Esophagus muscularis mucosa (tissue), 4 donors: ENCODE measurements at regions not wholly inside any gene's neighbourhood (a gene's known extent, or its start where the extent isn't known, plus 50 kb on each side); places are given as distances from the start of the nearest gene placed in this dataset.

Experiments
- DNase-seq: peaks from one replicate; pipeline ENCODE4 v3.0.0-alpha.2; 2017; ENCODE audit errors: extremely low spot score
- H3K27ac ChIP-seq, 4 donors: fragments of 200-600 bp; sonication (generic); replicated peaks in 1 of 4; 1 replicate in 3 of 4; 2 replicates in 1 of 4; pipeline ENCODE4 v1.5.1; 2016 to 2019; ENCODE audit warnings: mild to moderate bottlenecking in 1 of 4
- H3K27me3 ChIP-seq, 4 donors: fragments of 200-600 bp; sonication (generic); one replicate each; pipeline versions ENCODE4 v1.5.1 to v1.6.0; 2016 to 2019
- H3K36me3 ChIP-seq, 4 donors: fragments of 200-600 bp; sonication (generic); one replicate each; pipeline ENCODE4 v1.5.1; 2016 to 2019
- H3K4me1 ChIP-seq, 4 donors: fragments of 200-600 bp; sonication (generic); one replicate each; pipeline ENCODE4 v1.5.1; 2016 to 2019
- H3K4me3 ChIP-seq, 4 donors: fragments of 200-600 bp; sonication (generic); 1 replicate in 2 of 4; 2 replicates in 2 of 4; pipeline ENCODE4 v1.5.1; 2016 to 2019; ENCODE audit warnings: mild to moderate bottlenecking in 4 of 4, moderate library complexity in 1 of 4
- H3K9me3 ChIP-seq, 4 donors: fragments of 200-600 bp; sonication (generic); 1 replicate in 3 of 4; 2 replicates in 1 of 4; pipeline ENCODE4 v1.5.1; 2016 to 2019
- EP300 ChIP-seq: sonication (generic); formaldehyde crosslinking; IDR thresholded peaks from one replicate; pipeline ENCODE4 v1.6.1; 2017; ENCODE audit warnings: antibody characterized with exemption
- POLR2A ChIP-seq: fragments of 450-650 bp; IDR thresholded peaks from one replicate; pipeline ENCODE4 v1.6.1; 2017; ENCODE audit warnings: antibody characterized with exemption, moderate library complexity, mild to moderate bottlenecking, low read depth
- POLR2AphosphoS5 ChIP-seq, 2 donors: sonication (generic); formaldehyde crosslinking; IDR thresholded peaks; one replicate each; pipeline ENCODE4 v1.6.1; 2017; ENCODE audit warnings: antibody characterized with exemption in 2 of 2
- WGBS: methylation state at CpG from one replicate; pipeline ENCODE4 v1.1.5; 2018; 5-methylcytosine and 5-hydroxymethylcytosine counted together
- intact Hi-C: fragments of 100-400 bp; cut with DNase I; formaldehyde crosslinking; loops from one replicate; pipeline ENCODE4 v1.15.1; 2023
- TF ChIP-seq, protein P1 (sequence below), 3 experiments: fragments of 200-600 bp in 2 of 3; fragments of 450-650 bp in 1 of 3; sonication (generic) in 2 of 3; IDR thresholded peaks; one replicate each; pipeline ENCODE4 v1.5.1; 2017 to 2019; ENCODE audit warnings: antibody characterized with exemption in 3 of 3, mild to moderate bottlenecking in 2 of 3, moderate library complexity in 1 of 3

DNA sequence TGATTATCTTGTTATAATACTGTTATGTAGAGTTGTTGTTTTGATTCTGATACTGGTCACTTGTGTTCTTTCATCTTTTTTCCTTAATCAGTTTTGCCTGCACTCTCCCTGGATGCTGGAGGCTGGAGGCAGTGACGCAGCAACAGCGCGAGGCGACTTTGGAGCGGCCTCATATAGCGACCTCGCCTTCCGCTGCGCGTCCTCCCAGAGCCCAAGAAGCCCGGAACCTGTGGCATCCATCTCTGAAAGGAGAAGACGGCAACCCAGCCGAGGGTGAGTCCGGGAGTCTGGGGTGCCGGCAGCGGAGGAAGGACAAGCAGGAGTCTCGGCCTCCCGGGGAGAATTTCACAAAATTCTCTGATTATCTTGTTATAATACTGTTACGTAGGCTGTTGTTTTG, 161.2 kb downstream of the ZNF33B start:
- intact Hi-C loops = no loop called here
- TF ChIP-seq POLR2A (no peak), POLR2AphosphoS5 (IDR thresholded peaks at IDR 0.05) (no peak), EP300 (no peak)
- TF ChIP-seq, protein P1, sequence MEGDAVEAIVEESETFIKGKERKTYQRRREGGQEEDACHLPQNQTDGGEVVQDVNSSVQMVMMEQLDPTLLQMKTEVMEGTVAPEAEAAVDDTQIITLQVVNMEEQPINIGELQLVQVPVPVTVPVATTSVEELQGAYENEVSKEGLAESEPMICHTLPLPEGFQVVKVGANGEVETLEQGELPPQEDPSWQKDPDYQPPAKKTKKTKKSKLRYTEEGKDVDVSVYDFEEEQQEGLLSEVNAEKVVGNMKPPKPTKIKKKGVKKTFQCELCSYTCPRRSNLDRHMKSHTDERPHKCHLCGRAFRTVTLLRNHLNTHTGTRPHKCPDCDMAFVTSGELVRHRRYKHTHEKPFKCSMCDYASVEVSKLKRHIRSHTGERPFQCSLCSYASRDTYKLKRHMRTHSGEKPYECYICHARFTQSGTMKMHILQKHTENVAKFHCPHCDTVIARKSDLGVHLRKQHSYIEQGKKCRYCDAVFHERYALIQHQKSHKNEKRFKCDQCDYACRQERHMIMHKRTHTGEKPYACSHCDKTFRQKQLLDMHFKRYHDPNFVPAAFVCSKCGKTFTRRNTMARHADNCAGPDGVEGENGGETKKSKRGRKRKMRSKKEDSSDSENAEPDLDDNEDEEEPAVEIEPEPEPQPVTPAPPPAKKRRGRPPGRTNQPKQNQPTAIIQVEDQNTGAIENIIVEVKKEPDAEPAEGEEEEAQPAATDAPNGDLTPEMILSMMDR (IDR thresholded peaks at IDR 0.05) = no peak
- Histone ChIP-seq H3K4me1 (peaks cover 0 to 12% (median 8%) of the 10 kb centered on the region in 4 donors), H3K9me3 (no peaks in the 10 kb centered on the region), H3K27ac (no peak overlapping the region), H3K27me3 (peaks cover 0 to 24% (median 0%) of the 10 kb centered on the region in 4 donors), H3K36me3 (no peaks in the 10 kb centered on the region), H3K4me3 (no peak overlapping the region)
- DNase-seq = no peak
- WGBS = 82% methylated on average over 19 of the region's 19 CpGs

DNA sequence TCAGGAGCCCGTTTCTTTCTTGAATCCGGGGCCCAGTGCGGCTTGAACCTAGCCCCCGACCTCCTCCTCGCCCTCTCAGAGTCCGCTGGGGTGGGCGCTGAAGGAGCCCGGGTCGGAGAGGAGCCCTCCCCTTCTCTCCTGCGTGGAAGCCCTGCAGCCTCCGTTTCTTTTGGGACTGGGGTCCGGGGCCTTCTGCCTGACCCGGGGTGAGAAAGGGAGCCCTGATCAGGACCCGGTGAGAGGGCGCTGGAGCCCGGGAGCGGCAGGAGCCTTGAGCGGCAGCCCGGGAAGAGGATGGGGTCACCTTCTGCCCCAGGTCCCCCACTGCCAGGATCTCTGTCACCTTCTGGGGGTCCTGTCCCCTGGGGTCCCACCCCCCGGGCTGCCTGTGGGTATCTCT, 162.3 kb downstream of the ZNF33B start:
- DNase-seq = no peak
- Histone ChIP-seq H3K4me3 (peak overlapping the region; percentile 33 to 49 (median 40)), H3K36me3 (no peaks in the 10 kb centered on the region), H3K4me1 (peaks cover 0 to 12% (median 8%) of the 10 kb centered on the region in 4 donors), H3K27ac (peak overlapping the region in 1 of 4 donors; percentile 10), H3K27me3 (peaks cover 0 to 24% (median 0%) of the 10 kb centered on the region in 4 donors), H3K9me3 (no peaks in the 10 kb centered on the region)
- WGBS = 10% methylated on average over 13 of the region's 20 CpGs
- intact Hi-C loops = no loop called here
- TF ChIP-seq EP300 (no peak), POLR2AphosphoS5 (IDR thresholded peaks at IDR 0.05) (no peak), POLR2A (no peak)
- TF ChIP-seq, protein P1 (IDR thresholded peaks at IDR 0.05) = no peak

DNA sequence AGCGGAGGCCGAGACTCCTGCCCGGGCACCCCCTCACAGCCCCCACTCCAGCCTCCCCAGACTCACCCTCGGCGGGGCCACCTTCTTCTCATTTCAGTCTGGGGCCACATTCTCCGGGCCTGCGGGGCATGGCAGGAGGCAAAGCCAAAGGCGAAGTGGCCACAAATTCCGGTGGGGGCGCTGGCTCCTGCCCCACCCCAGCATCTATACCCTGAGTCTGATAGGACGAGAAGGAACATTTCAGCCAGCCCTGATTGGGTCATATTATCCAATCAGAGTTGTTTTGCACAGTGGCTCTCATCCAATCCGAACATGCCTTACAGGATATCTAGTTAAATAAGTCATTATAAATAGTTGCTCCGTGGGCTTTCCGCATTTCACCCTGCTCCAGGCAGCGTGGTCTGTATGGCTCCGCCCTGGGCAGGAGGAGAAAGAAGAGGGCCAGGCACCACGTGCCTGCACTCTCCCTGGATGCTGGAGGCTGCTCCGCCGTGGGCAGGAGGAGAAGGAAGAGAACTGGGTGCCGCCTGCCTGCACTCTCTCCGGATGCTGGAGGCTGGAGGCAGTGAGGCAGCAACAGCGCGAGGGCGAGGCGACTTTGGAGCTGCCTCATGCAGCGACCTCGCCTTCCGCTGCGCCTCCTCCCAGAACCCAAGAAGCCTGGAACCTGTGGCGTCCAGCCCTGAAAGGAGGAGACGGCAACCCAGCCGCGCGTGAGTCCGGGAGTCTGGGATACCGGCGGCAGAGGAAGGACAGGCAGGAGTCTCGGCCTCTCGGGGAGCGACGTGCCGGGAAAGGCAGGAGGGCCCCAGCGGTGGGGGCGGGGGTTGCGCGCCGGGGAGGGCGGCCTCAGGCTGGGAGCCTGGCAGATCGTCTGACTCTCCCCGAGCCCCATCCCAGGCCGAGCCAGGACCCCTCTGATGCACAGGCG, 162.9 kb downstream of the ZNF33B start:
- DNase-seq = no peak

DNA sequence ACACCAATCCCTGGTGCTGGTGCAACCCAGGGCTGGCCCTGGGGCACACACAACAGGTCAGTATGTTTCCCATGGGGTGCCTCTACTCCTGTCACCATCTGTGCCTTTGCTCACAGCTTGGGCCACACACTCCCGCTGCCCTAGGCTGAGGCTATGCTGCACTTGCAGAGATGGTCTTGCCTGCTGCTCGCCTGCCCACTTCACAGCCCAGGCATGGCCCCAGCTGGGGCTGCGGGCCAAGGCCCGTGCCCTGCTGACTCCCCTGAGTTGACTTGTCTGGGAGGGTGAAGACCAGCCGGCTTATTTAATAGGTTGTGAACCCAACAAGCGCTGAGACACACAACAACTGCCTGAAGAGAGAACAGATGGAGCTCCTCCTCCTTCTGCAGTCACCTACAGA, 184.1 kb downstream of the ZNF33B start:
- no peak overlapping the region for H3K27ac ChIP-seq
- TF ChIP-seq, protein P1 (IDR thresholded peaks at IDR 0.05) = no peak
- TF ChIP-seq POLR2A (no peak), POLR2AphosphoS5 (IDR thresholded peaks at IDR 0.05) (no peak), EP300 (no peak)
- DNase-seq = no peak
- WGBS = 81% methylated on average over 4 of the region's 6 CpGs
- H3K4me3 ChIP-seq = no peak overlapping the region
- H3K36me3 ChIP-seq = no peaks in the 10 kb centered on the region
- H3K27me3 ChIP-seq = peaks cover 0 to 4% (median 0%) of the 10 kb centered on the region in 4 donors
- intact Hi-C loops = no loop called here
- H3K9me3 ChIP-seq = no peaks in the 10 kb centered on the region
- H3K4me1 ChIP-seq = no peaks in the 10 kb centered on the region

More for the DNA sequence above, 162.9 kb downstream of the ZNF33B start:
- TF ChIP-seq POLR2A = no peak
- intact Hi-C loops = no loop called here
- Histone ChIP-seq H3K36me3 (no peaks in the 10 kb centered on the region), H3K27ac (peak overlapping the region in 1 of 4 donors; percentile 10), H3K9me3 (no peaks in the 10 kb centered on the region), H3K27me3 (peaks cover 0 to 24% (median 0%) of the 10 kb centered on the region in 4 donors), H3K4me3 (peak overlapping the region; percentile 33 to 49 (median 40)), H3K4me1 (peaks cover 0 to 12% (median 8%) of the 10 kb centered on the region in 4 donors)
- 49% methylated on average over 26 of the region's 52 CpGs for WGBS

DNA sequence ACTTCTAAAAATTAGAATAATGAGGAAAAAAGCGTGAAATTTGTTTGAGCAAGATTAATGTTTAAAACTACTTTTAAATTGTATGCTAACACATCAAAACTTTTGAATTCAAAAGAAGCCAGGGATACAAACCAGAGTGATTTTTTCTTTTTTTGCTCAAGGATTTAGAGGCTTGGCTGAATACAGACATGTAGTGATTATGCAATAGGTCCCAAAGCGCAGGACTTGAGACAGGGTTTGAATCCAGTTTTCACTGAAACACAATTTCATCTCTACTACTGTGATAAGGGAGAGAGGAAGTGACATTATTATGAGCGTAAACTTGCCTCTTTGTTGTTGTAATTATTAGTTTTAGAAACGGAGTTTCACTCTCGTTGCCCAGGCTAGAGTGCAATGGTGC, 207.3 kb downstream of the ZNF33B start:
- no peaks in the 10 kb centered on the region for H3K9me3 ChIP-seq
- H3K4me3 ChIP-seq = no peak overlapping the region
- no peaks in the 10 kb centered on the region for H3K27me3 ChIP-seq
- 81% methylated on average over 5 of the region's 5 CpGs for WGBS
- DNase-seq = no peak
- TF ChIP-seq POLR2A (no peak), EP300 (no peak), POLR2AphosphoS5 (IDR thresholded peaks at IDR 0.05) (no peak)
- TF ChIP-seq, protein P1 (IDR thresholded peaks at IDR 0.05) = no peak
- intact Hi-C loops = no loop called here
- no peak overlapping the region for H3K27ac ChIP-seq
- no peaks in the 10 kb centered on the region for H3K36me3 ChIP-seq
- H3K4me1 ChIP-seq = no peaks in the 10 kb centered on the region
